ENCODE measurements at regions not wholly inside any gene's neighbourhood (a gene's known extent, or its start where the extent isn't known, plus 50 kb on each side); places are given as distances from the start of the nearest gene placed in this dataset.

GRCh38 chr5:167623354-167623753, 668.1 kb upstream of the WWC1 start:
- no peak for DNase-seq

- DNase-seq, result no peak
Measured at GRCh38 chr5:167624053-167624452, 667.4 kb upstream of the WWC1 start.

GRCh38 chr5:167626341-167627123, 664.9 kb upstream of the WWC1 start:
- no peak for DNase-seq

- DNase-seq, result no peak
Measured at GRCh38 chr5:167629634-167630033, 661.8 kb upstream of the WWC1 start.

GRCh38 chr5:167631191-167631590, 660.3 kb upstream of the WWC1 start:
- no peak for DNase-seq

GRCh38 chr5:167633114-167633513, 658.3 kb upstream of the WWC1 start:
- no peak for DNase-seq

- DNase-seq, result no peak
Measured at GRCh38 chr5:167633931-167634341, 657.5 kb upstream of the WWC1 start.

GRCh38 chr5:167634432-167634831, 657.0 kb upstream of the WWC1 start:
- no peak for DNase-seq

- DNase-seq, result no peak
Measured at GRCh38 chr5:167638816-167639215, 652.6 kb upstream of the WWC1 start.

GRCh38 chr5:167639273-167639672, 652.2 kb upstream of the WWC1 start:
- DNase-seq, result no peak

GRCh38 chr5:167639766-167640165, 651.7 kb upstream of the WWC1 start:
- DNase-seq, result no peak

DNA sequence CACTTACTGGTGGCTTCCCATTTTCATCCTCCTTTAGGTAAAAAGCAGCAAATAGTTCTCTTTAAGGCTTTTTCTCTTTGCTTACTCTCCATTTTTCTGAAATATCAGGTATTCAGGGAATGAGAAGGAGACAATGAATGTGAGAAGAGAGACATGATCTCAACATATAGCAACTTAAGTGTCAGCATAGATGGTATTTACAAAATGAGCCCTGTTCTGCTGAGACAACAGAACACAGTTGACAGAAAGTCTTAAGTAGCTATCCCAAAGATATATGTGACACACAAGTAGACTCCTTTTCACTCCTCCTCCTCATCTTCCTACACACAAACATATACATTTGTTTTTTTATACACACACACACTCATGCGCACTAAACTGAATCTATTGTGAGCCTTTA, 649.3 kb upstream of the WWC1 start:
- no peak for DNase-seq

GRCh38 chr5:167642779-167643517, 648.5 kb upstream of the WWC1 start:
- no peak for DNase-seq

GRCh38 chr5:167643631-167644280, 647.7 kb upstream of the WWC1 start:
- DNase-seq, result no peak

GRCh38 chr5:167644619-167645018, 646.8 kb upstream of the WWC1 start:
- no peak for DNase-seq

DNA sequence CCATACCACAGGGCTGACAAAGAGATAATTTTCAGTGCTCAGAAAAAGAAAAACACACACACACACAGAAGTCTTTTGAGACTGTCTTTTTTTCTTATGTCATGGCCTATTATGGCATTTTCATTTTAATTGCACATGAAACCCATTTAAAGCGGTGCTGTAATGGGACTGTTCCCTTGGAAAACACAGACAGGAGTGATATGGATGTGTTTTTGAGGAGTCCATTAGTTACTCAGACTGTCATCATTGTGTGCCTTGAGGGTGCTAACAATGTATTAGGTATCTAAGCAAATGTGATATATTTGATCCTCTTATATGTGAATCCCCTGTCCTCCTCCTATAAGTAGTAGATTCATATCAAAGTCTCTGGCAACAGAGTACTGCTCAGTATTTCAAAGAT, 642.0 kb upstream of the WWC1 start:
- DNase-seq, result no peak

GRCh38 chr5:167652690-167653089, 638.8 kb upstream of the WWC1 start:
- no peak for DNase-seq

DNA sequence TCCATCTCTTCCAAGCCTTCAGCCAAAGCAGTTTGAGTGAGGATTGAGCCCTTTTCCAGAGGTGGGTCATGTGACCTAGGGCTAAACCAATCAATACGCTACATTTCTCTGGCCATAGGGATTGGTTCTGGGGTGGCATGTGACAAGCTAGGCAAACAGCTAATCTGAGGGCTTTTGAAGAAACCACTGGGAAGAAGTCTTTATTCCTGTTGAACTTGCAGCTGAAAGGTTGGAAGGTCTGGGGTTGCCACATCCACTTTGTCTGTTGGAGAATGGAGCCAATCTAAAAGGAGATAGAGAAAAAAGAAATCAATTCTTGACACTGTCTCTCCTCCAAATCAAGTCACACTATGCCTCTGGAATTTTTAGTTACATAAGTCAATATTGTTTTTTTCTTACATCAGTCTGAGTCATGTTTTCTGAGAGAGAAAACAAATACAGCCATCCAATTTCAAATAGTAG, 637.8 kb upstream of the WWC1 start:
- DNase-seq, result no peak

DNA sequence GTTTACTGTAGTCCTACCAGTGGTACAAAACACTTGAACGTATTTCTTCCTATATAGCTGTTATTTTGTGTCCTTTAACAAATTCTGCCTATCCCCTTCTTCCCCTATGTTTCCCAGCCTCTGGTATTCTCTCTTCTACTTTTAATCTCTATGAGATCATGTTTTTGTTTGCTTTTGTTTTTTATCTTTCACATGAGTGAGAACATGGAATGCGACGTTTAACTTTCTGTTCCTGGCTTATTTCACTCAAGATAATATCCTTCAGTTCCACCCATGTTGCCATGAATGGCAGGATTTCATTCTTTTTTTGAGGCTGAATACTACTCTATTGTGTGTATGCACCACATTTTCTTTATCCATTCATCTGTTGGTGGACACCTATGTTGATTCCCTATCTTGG, 634.4 kb upstream of the WWC1 start:
- no peak for DNase-seq

GRCh38 chr5:167658889-167659288, 632.6 kb upstream of the WWC1 start:
- no peak for DNase-seq

- no peak for DNase-seq
Measured at GRCh38 chr5:167661605-167662004, 629.8 kb upstream of the WWC1 start.

DNA sequence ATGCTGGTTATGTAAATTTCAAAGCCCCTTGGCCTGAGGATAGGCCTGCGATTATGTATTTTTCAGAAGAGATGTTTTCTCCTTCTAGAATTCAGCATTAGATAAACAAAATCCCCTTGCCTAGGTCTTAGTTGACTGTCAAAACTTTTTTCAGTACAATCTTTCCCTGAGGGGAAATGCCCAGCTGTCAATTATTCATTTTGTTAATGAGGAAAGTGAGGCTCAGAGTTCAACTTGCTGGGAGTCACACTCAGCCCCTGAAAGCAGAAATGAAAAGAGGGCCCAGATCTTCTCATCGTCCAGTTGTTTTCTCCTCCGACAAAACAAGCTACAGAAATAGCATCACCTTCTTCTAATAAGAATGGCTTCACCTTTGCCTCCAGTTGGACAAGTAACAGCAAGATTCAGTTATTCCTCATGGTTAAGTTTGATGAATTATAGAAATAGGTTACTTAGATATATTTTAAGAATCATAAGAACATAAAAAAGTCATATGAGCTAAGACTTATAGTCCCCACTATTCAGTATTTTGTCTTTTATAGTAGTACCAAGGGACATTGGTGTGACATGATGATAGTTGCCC, 627.1 kb upstream of the WWC1 start:
- DNase-seq, result no peak

- no peak for DNase-seq
Measured at GRCh38 chr5:167665841-167666375, 625.5 kb upstream of the WWC1 start.

Measured in CD4-positive, alpha-beta T cell treated with Interleukin-4 for 4 hours (primary cell).